Activated CD4-positive, alpha-beta T cell treated with anti-CD3 and anti-CD28 coated beads, Interleukin-2, amount 50 U/mL, for 16 hours (primary cell): ENCODE measurements at regions not wholly inside any gene's neighbourhood (a gene's known extent, or its start where the extent isn't known, plus 50 kb on each side); places are given as distances from the start of the nearest gene placed in this dataset.

ENCODE experiments used
- DNase-seq: peaks from one replicate; pipeline ENCODE4 v3.0.0-alpha.2; 2020

GRCh38 chr2:100767810-100768806, 51.8 kb upstream of the NPAS2 start:
- no peak for DNase-seq
